Endothelial cell of umbilical vein (primary cell): ENCODE measurements at regions not wholly inside any gene's neighbourhood (a gene's known extent, or its start where the extent isn't known, plus 50 kb on each side); places are given as distances from the start of the nearest gene placed in this dataset.

Experiments used
- BruUV-seq: library from RNA; stranded (reverse); fragments of 400-500 nt; replicated peaks from 2 replicates; lab custom pipeline; 2021; lab: Mats Ljungman, UMichigan
- CTCF ChIA-PET: fragments of 300-600, 350-600 bp; sonication (Branson Sonifier 250); formaldehyde crosslinking; loops from one replicate; lab custom pipeline; 2021; ENCODE audit warnings: antibody characterized with exemption, inconsistent platforms; lab: Charles Lee
- POLR2A ChIA-PET: fragments of 300-600, 350-600 bp; sonication (Branson Sonifier 250); formaldehyde crosslinking; loops from one replicate; lab custom pipeline; 2021; ENCODE audit warnings: antibody characterized with exemption, inconsistent platforms; lab: Charles Lee
- DNase-seq: peaks from one replicate; pipeline ENCODE4 v3.0.0-alpha.2; 2011; ENCODE audit warnings: low read depth, low spot score
- FAIRE-seq: peaks from 2 replicates; lab custom pipeline; 2011; peaks lifted over from hg19 to GRCh38; lab: Jason Lieb, UNC
- H2AFZ ChIP-seq: 2 replicates; pipeline ENCODE4 v1.6.0; 2012; ENCODE audit warnings: low read depth, low read length, control low read depth, inconsistent platforms
- H3K27ac ChIP-seq: 2 replicates; pipeline ENCODE4 v1.5.1; 2011; ENCODE audit warnings: low read depth, mild to moderate bottlenecking, control low read depth, low read length, moderate library complexity; ENCODE audit not compliant: insufficient read depth
- H3K27me3 ChIP-seq, 2 experiments: 2 replicates each; pipeline versions ENCODE4 v1.6.0 to v1.6.1; 2011; ENCODE audit warnings: low read length in 2 of 2, mixed read lengths in 1 of 2; ENCODE audit not compliant: control insufficient read depth in 2 of 2, insufficient read depth in 2 of 2
- H3K36me3 ChIP-seq, 2 experiments: 2 replicates in 1 of 2; 3 replicates in 1 of 2; pipeline ENCODE4 v1.5.1; 2011; ENCODE audit warnings: low read length in 2 of 2, mild to moderate bottlenecking in 1 of 2, moderate library complexity in 1 of 2; ENCODE audit not compliant: control insufficient read depth in 2 of 2, insufficient read depth in 2 of 2; ENCODE audit errors: extremely low read depth in 1 of 2
- H3K4me1 ChIP-seq: 3 replicates; pipeline ENCODE4 v1.5.1; 2011; ENCODE audit warnings: mild to moderate bottlenecking, low read length; ENCODE audit not compliant: control insufficient read depth, insufficient read depth; ENCODE audit errors: extremely low read depth
- H3K4me2 ChIP-seq: 2 replicates; pipeline ENCODE4 v1.6.1; 2011; ENCODE audit warnings: low read length, control low read depth, mixed read lengths; ENCODE audit not compliant: insufficient read depth
- H3K4me3 ChIP-seq, 3 experiments: fragments of 200-600 bp in 1 of 3; sonication (generic), shearing (Covaris generic) in 1 of 3; replicated peaks in 1 of 3; 2 replicates each; pipeline ENCODE4 v1.5.1; 2011 to 2016; ENCODE audit warnings: control low read depth in 3 of 3, low read length in 3 of 3, mild to moderate bottlenecking in 2 of 3, inconsistent platforms in 1 of 3, low read depth in 1 of 3, moderate library complexity in 1 of 3; ENCODE audit not compliant: insufficient read depth in 1 of 3
- H3K79me2 ChIP-seq: 2 replicates; pipeline ENCODE4 v1.6.0; 2012; ENCODE audit warnings: low read length, inconsistent platforms; ENCODE audit not compliant: control insufficient read depth, insufficient read depth
- H3K9ac ChIP-seq: replicated peaks from 2 replicates; pipeline ENCODE3; 2011; ENCODE audit warnings: low read length, control low read depth; ENCODE audit not compliant: insufficient read depth; ENCODE audit errors: extremely low read depth
- H3K9me1 ChIP-seq: replicated peaks from 3 replicates; pipeline ENCODE4 v1.6.0; 2011; ENCODE audit warnings: mild to moderate bottlenecking, low read length; ENCODE audit not compliant: control insufficient read depth, insufficient read depth; ENCODE audit errors: extremely low read depth
- H3K9me3 ChIP-seq: replicated peaks from 2 replicates; pipeline ENCODE4 v1.5.1; 2012; ENCODE audit warnings: low read length, inconsistent platforms; ENCODE audit not compliant: control insufficient read depth, insufficient read depth
- H4K20me1 ChIP-seq: replicated peaks from 2 replicates; pipeline ENCODE3; 2011; ENCODE audit warnings: mild to moderate bottlenecking, low read length; ENCODE audit not compliant: control insufficient read depth, insufficient read depth; ENCODE audit errors: extremely low read depth
- EZH2 ChIP-seq: IDR thresholded peaks from 2 replicates; pipeline ENCODE4 v1.6.1; 2012; ENCODE audit warnings: borderline replicate concordance, low read depth, mild to moderate bottlenecking, moderate library complexity, low read length, inconsistent platforms; ENCODE audit not compliant: severe bottlenecking
- FOS ChIP-seq: IDR thresholded peaks from 2 replicates; pipeline ENCODE4 v1.6.1; 2011; ENCODE audit warnings: mild to moderate bottlenecking, low read length, moderate library complexity, borderline replicate concordance; ENCODE audit not compliant: insufficient read depth
- GATA2 ChIP-seq: IDR thresholded peaks from 2 replicates; pipeline ENCODE4 v1.7.0; 2011; ENCODE audit warnings: low read depth, mild to moderate bottlenecking, moderate library complexity, mixed read lengths, low read length; ENCODE audit not compliant: insufficient read length, insufficient read depth
- JUN ChIP-seq: IDR thresholded peaks from 2 replicates; pipeline ENCODE4 v1.6.1; 2011; ENCODE audit warnings: borderline replicate concordance, low read depth; ENCODE audit not compliant: insufficient read length, insufficient read depth
- MYC ChIP-seq: IDR thresholded peaks from one replicate; pipeline ENCODE4 v1.6.1; 2011; ENCODE audit warnings: mild to moderate bottlenecking, low read depth, low read length
- POLR2A ChIP-seq: IDR thresholded peaks from 2 replicates; pipeline ENCODE4 v1.6.1; 2012; ENCODE audit warnings: low read depth, mild to moderate bottlenecking, control low read depth, low read length
- POLR2AphosphoS5 ChIP-seq: IDR thresholded peaks from 2 replicates; pipeline ENCODE4 v1.6.1; 2012; ENCODE audit warnings: low read depth, mild to moderate bottlenecking, control low read depth, low read length, moderate library complexity; ENCODE audit not compliant: insufficient read depth
- dilution Hi-C: fragments of 300-500 bp; cut with MboI; formaldehyde crosslinking; loops from one replicate; pipeline ENCODE4 v1.15.0; 2019; ENCODE audit warnings: low sequenced_read_pairs; ENCODE audit not compliant: extremely low pct_ligation_motif_present
- intact Hi-C: fragments of 100-400 bp; cut with micrococcal nuclease; formaldehyde crosslinking; loops from one replicate; pipeline ENCODE4 v1.10.0; 2022
- TF ChIP-seq, protein P1 (sequence below), 2 donors: IDR thresholded peaks; 1 replicate in 1 of 2; 2 replicates in 1 of 2; pipeline ENCODE4 v1.5.1; 2011; ENCODE audit warnings: low read length in 2 of 2, mild to moderate bottlenecking in 2 of 2, moderate library complexity in 2 of 2, control low read depth in 1 of 2, inconsistent platforms in 1 of 2, low read depth in 1 of 2; ENCODE audit not compliant: insufficient read depth in 1 of 2; ENCODE audit errors: extremely low read depth in 1 of 2
- TF ChIP-seq, protein P2 (sequence below): IDR thresholded peaks from 2 replicates; pipeline ENCODE4 v1.6.1; 2011; ENCODE audit not compliant: insufficient read depth, insufficient read length

DNA sequence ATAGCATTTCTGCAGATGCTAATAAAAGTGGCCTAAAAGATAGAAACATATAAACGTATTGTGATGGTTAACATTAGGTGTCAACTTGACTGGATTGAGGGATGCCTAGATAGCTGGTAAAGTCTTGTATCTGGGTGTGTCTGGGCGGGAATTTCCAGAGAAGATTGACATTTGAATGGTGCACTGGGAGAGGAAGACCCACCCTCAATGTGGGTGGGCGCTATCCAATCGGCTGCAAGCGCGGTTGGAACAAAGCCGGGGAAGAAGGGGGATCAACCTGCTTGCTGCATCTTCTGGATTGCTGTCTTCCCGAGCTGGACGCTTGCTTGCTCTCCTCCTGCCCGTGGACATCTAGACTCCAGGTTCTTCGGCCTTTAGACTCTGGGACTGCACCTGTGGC, 114.0 kb upstream of the ZNF644 start:
- ChIA-PET CTCF (interaction anchor here (3.9 kb wide), 1 partner anchor 30 kb away, joined by 12 read pairs; no protein-coding TSS in a partner anchor), POLR2A (no interaction called here)
- no peak overlapping the region for H3K9ac ChIP-seq
- no peaks in the 10 kb centered on the region for H3K79me2 ChIP-seq
- dilution Hi-C loops (no loop called here), intact Hi-C loops (no loop called here)
- no peak for DNase-seq
- no TSS peak for BruUV-seq
- H3K4me3 ChIP-seq: no peak overlapping the region
- no peak overlapping the region for H2AFZ ChIP-seq
- no peak for TF ChIP-seq FOS
- no peak for TF ChIP-seq GATA2
- no peak for TF ChIP-seq POLR2A
- no peak for TF ChIP-seq POLR2AphosphoS5
- TF ChIP-seq JUN: no peak
- TF ChIP-seq, protein P1, sequence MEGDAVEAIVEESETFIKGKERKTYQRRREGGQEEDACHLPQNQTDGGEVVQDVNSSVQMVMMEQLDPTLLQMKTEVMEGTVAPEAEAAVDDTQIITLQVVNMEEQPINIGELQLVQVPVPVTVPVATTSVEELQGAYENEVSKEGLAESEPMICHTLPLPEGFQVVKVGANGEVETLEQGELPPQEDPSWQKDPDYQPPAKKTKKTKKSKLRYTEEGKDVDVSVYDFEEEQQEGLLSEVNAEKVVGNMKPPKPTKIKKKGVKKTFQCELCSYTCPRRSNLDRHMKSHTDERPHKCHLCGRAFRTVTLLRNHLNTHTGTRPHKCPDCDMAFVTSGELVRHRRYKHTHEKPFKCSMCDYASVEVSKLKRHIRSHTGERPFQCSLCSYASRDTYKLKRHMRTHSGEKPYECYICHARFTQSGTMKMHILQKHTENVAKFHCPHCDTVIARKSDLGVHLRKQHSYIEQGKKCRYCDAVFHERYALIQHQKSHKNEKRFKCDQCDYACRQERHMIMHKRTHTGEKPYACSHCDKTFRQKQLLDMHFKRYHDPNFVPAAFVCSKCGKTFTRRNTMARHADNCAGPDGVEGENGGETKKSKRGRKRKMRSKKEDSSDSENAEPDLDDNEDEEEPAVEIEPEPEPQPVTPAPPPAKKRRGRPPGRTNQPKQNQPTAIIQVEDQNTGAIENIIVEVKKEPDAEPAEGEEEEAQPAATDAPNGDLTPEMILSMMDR (IDR thresholded peaks at IDR 0.05; ENCODE audit: extremely low read depth in 1 of 2, insufficient read depth in 1 of 2, low read depth in 1 of 2, low read length in 2 of 2): no peak
- TF ChIP-seq EZH2: no peak
- TF ChIP-seq MYC: no peak
- TF ChIP-seq, protein P2, sequence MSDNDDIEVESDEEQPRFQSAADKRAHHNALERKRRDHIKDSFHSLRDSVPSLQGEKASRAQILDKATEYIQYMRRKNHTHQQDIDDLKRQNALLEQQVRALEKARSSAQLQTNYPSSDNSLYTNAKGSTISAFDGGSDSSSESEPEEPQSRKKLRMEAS: no peak
- H4K20me1 ChIP-seq: no peaks in the 10 kb centered on the region
- H3K27ac ChIP-seq: no peak overlapping the region
- no peaks in the 10 kb centered on the region for H3K27me3 ChIP-seq
- no peaks in the 10 kb centered on the region for H3K36me3 ChIP-seq
- FAIRE-seq: no peak
- H3K4me2 ChIP-seq: no peak overlapping the region
- no peaks in the 10 kb centered on the region for H3K9me1 ChIP-seq
- H3K9me3 ChIP-seq: no peaks in the 10 kb centered on the region
- no peaks in the 10 kb centered on the region for H3K4me1 ChIP-seq
